Stimulated activated CD8-positive, alpha-beta memory T cell treated with anti-CD3 and anti-CD28 coated beads, Interleukin-15, amount 100 ng/mL, for 48 hours (primary cell): ENCODE measurements at regions not wholly inside any gene's neighbourhood (a gene's known extent, or its start where the extent isn't known, plus 50 kb on each side); places are given as distances from the start of the nearest gene placed in this dataset.
"Not testable (repeated sequence)": the region's sequence is repeated elsewhere in the genome, so short reads cannot be mapped to it uniquely, and the experiment has no call there.

Experiments
- DNase-seq, 2 donors: peaks; one replicate each; pipeline ENCODE4 v3.0.0-alpha.2; 2020; ENCODE audit warnings: low read depth in 2 of 2

GRCh38 chr5:155768332-155768731, 558.6 kb upstream of the SGCD start:
- no peak for DNase-seq

- no peak for DNase-seq
Observed at GRCh38 chr5:155772009-155772662, 554.8 kb upstream of the SGCD start.

GRCh38 chr5:155773680-155774079, 553.3 kb upstream of the SGCD start:
- DNase-seq, result no peak

- no peak for DNase-seq
Observed at GRCh38 chr5:155780260-155780659, 546.7 kb upstream of the SGCD start.

- DNase-seq, result no peak
Observed at GRCh38 chr5:155783246-155783645, 543.7 kb upstream of the SGCD start.

- no peak for DNase-seq
Observed at GRCh38 chr5:155783791-155784190, 543.2 kb upstream of the SGCD start.

- no peak for DNase-seq
Observed at GRCh38 chr5:155786108-155786507, 540.9 kb upstream of the SGCD start.

GRCh38 chr5:155792873-155793272, 534.1 kb upstream of the SGCD start:
- DNase-seq, result no peak

GRCh38 chr5:155794795-155795194, 532.2 kb upstream of the SGCD start:
- DNase-seq, result no peak

GRCh38 chr5:155799308-155799707, 527.7 kb upstream of the SGCD start:
- no peak for DNase-seq

GRCh38 chr5:155807884-155808576, 518.9 kb upstream of the SGCD start:
- no peak for DNase-seq

GRCh38 chr5:155815248-155815647, 511.7 kb upstream of the SGCD start:
- no peak for DNase-seq

GRCh38 chr5:155822177-155822576, 504.8 kb upstream of the SGCD start:
- DNase-seq, result no peak

GRCh38 chr5:155826611-155827507, 500.1 kb upstream of the SGCD start:
- no peak for DNase-seq

GRCh38 chr5:155827508-155827815, 499.5 kb upstream of the SGCD start:
- DNase-seq, result not testable (repeated sequence)

GRCh38 chr5:155827949-155828348, 499.0 kb upstream of the SGCD start:
- no peak for DNase-seq

- no peak for DNase-seq
Observed at GRCh38 chr5:155831491-155831890, 495.5 kb upstream of the SGCD start.

GRCh38 chr5:155833287-155833686, 493.7 kb upstream of the SGCD start:
- DNase-seq, result no peak

GRCh38 chr5:155834271-155834975, 492.5 kb upstream of the SGCD start:
- no peak for DNase-seq

GRCh38 chr5:155836089-155836803, 490.7 kb upstream of the SGCD start:
- DNase-seq, result no peak

- DNase-seq, result no peak
Observed at GRCh38 chr5:155838394-155838793, 488.6 kb upstream of the SGCD start.
